H9 (cell line): ENCODE measurements at regions not wholly inside any gene's neighbourhood (a gene's known extent, or its start where the extent isn't known, plus 50 kb on each side); places are given as distances from the start of the nearest gene placed in this dataset.

Experiments used
- DNase-seq: peaks from one replicate; pipeline ENCODE4 v3.0.0-alpha.2; 2017
- H2AFZ ChIP-seq: one replicate; pipeline ENCODE4 v1.6.1; 2013; ENCODE audit warnings: mild to moderate bottlenecking, low read length, control low read depth, moderate library complexity
- H2AK5ac ChIP-seq: 2 replicates; pipeline ENCODE4 v1.6.1; 2013; ENCODE audit warnings: low read length, control low read depth, mixed read lengths; ENCODE audit not compliant: insufficient read length
- H2BK120ac ChIP-seq: one replicate; pipeline ENCODE4 v1.6.1; 2013; ENCODE audit warnings: low read depth, mild to moderate bottlenecking, low read length, control low read depth, inconsistent platforms; ENCODE audit not compliant: poor library complexity, severe bottlenecking
- H2BK12ac ChIP-seq: 2 replicates; pipeline ENCODE4 v1.6.1; 2013; ENCODE audit warnings: low read length, control low read depth, mixed read lengths, low read depth; ENCODE audit not compliant: insufficient read length
- H2BK15ac ChIP-seq: 2 replicates; pipeline ENCODE4 v1.6.1; 2013; ENCODE audit warnings: low read depth, low read length, control low read depth
- H2BK20ac ChIP-seq: one replicate; pipeline ENCODE4 v1.6.1; 2013; ENCODE audit warnings: low read depth, mild to moderate bottlenecking, low read length, control low read depth, inconsistent platforms; ENCODE audit not compliant: poor library complexity, severe bottlenecking
- H2BK5ac ChIP-seq: 2 replicates; pipeline ENCODE4 v1.6.1; 2013; ENCODE audit warnings: low read length, control low read depth, mixed read lengths; ENCODE audit not compliant: insufficient read length
- H3K14ac ChIP-seq: 2 replicates; pipeline ENCODE4 v1.6.1; 2013; ENCODE audit warnings: low read length, control low read depth; ENCODE audit not compliant: insufficient read depth
- H3K18ac ChIP-seq: 2 replicates; pipeline ENCODE4 v1.6.1; 2013; ENCODE audit warnings: low read depth, mild to moderate bottlenecking, mixed read lengths, low read length, control low read depth; ENCODE audit not compliant: insufficient read length
- H3K23ac ChIP-seq: 2 replicates; pipeline ENCODE4 v1.6.1; 2013; ENCODE audit warnings: low read length, control low read depth, mixed read lengths, low read depth; ENCODE audit not compliant: insufficient read length
- H3K23me2 ChIP-seq: 2 replicates; pipeline ENCODE4 v1.6.1; 2013; ENCODE audit warnings: low read depth, mild to moderate bottlenecking, mixed read lengths, low read length, control low read depth; ENCODE audit not compliant: insufficient read length, poor library complexity, severe bottlenecking
- H3K27ac ChIP-seq: 2 replicates; pipeline ENCODE4 v1.5.1; 2013; ENCODE audit warnings: low read length, control low read depth, mixed read lengths, low read depth; ENCODE audit not compliant: insufficient read length
- H3K27me3 ChIP-seq: 2 replicates; pipeline ENCODE4 v1.6.1; 2013; ENCODE audit warnings: low read length, control low read depth, inconsistent platforms; ENCODE audit not compliant: insufficient read depth
- H3K4ac ChIP-seq: 2 replicates; pipeline ENCODE4 v1.6.1; 2013; ENCODE audit warnings: low read depth, mild to moderate bottlenecking, control low read depth, inconsistent platforms, low read length, moderate library complexity
- H3K4me1 ChIP-seq: 2 replicates; pipeline ENCODE4 v1.6.1; 2013; ENCODE audit warnings: low read length, control low read depth, inconsistent platforms; ENCODE audit not compliant: insufficient read depth
- H3K4me2 ChIP-seq: 2 replicates; pipeline ENCODE4 v1.6.1; 2013; ENCODE audit warnings: low read length, control low read depth, mixed read lengths; ENCODE audit not compliant: insufficient read length, insufficient read depth
- H3K56ac ChIP-seq: 2 replicates; pipeline ENCODE4 v1.6.1; 2013; ENCODE audit warnings: low read depth, mild to moderate bottlenecking, mixed read lengths, low read length, control low read depth; ENCODE audit not compliant: insufficient read length
- H3K79me1 ChIP-seq: 2 replicates; pipeline ENCODE4 v1.6.1; 2013; ENCODE audit warnings: low read depth, mild to moderate bottlenecking, moderate library complexity, low read length, control low read depth, inconsistent platforms; ENCODE audit not compliant: insufficient read depth, poor library complexity, severe bottlenecking
- H3K79me2 ChIP-seq: 2 replicates; pipeline ENCODE4 v1.6.1; 2013; ENCODE audit warnings: low read length, control low read depth, inconsistent platforms; ENCODE audit not compliant: insufficient read depth
- H3K9ac ChIP-seq: 2 replicates; pipeline ENCODE4 v1.6.1; 2013; ENCODE audit warnings: low read length, control low read depth, mixed read lengths; ENCODE audit not compliant: insufficient read length; ENCODE audit errors: extremely low read depth
- H3K9me3 ChIP-seq: one replicate; pipeline ENCODE4 v1.6.1; 2013; ENCODE audit warnings: low read depth, low read length, inconsistent platforms; ENCODE audit not compliant: control insufficient read depth
- H3T11ph ChIP-seq: one replicate; pipeline ENCODE4 v1.6.1; 2013; ENCODE audit warnings: mild to moderate bottlenecking, low read length, control low read depth, inconsistent platforms
- H4K20me1 ChIP-seq: one replicate; pipeline ENCODE4 v1.6.1; 2013; ENCODE audit not compliant: control insufficient read depth, insufficient read length, insufficient read depth
- H4K5ac ChIP-seq: 2 replicates; pipeline ENCODE4 v1.6.1; 2013; ENCODE audit warnings: low read depth, mild to moderate bottlenecking, mixed read lengths, low read length, control low read depth; ENCODE audit not compliant: insufficient read length
- H4K8ac ChIP-seq: replicated peaks from 2 replicates; pipeline ENCODE4 v1.6.1; 2013; ENCODE audit warnings: low read length, control low read depth, mixed read lengths, low read depth; ENCODE audit not compliant: insufficient read length
- H4K91ac ChIP-seq: 2 replicates; pipeline ENCODE4 v1.6.1; 2013; ENCODE audit warnings: low read depth, mild to moderate bottlenecking, moderate library complexity, mixed read lengths, low read length, control low read depth; ENCODE audit not compliant: insufficient read length
- H3K27ac Mint-ChIP-seq, 3 experiments: 2 replicates in 2 of 3; 3 replicates in 1 of 3; pipeline ENCODE4 v1.8.0; 2020 to 2021; ENCODE audit warnings: mixed read lengths in 3 of 3, mild to moderate bottlenecking in 1 of 3, moderate library complexity in 1 of 3
- H3K27me3 Mint-ChIP-seq: 2 replicates; pipeline ENCODE4 v1.8.0; 2021; ENCODE audit warnings: low read depth, mild to moderate bottlenecking, moderate library complexity, mixed read lengths
- H3K36me3 Mint-ChIP-seq, 3 experiments: 2 replicates in 2 of 3; 3 replicates in 1 of 3; pipeline ENCODE4 v1.8.0; 2020 to 2021; ENCODE audit warnings: low read depth in 3 of 3, mixed read lengths in 3 of 3; ENCODE audit not compliant: insufficient read depth in 1 of 3
- H3K4me1 Mint-ChIP-seq, 2 experiments: 2 replicates each; pipeline ENCODE4 v1.8.0; 2020; ENCODE audit warnings: mixed read lengths in 2 of 2
- H3K4me3 Mint-ChIP-seq, 2 experiments: 2 replicates in 1 of 2; 3 replicates in 1 of 2; pipeline ENCODE4 v1.8.0; 2020 to 2021; ENCODE audit warnings: mild to moderate bottlenecking in 2 of 2, mixed read lengths in 2 of 2, moderate library complexity in 1 of 2
- H3K9me3 Mint-ChIP-seq, 2 experiments: 2 replicates in 1 of 2; 3 replicates in 1 of 2; pipeline ENCODE4 v1.8.0; 2020; ENCODE audit warnings: mild to moderate bottlenecking in 2 of 2, mixed read lengths in 2 of 2, moderate library complexity in 1 of 2
- WGBS: extraction: QIAGEN DNeasy Blood & Tissue Kit; methylation state at CpG from one replicate; pipeline ENCODE4 v1.1.7; 2013; ENCODE audit warnings: missing lambda C conversion rate, low lambda C conversion rate, mixed read lengths; ENCODE audit not compliant: insufficient read length; ENCODE audit errors: extremely low coverage; 5-methylcytosine and 5-hydroxymethylcytosine counted together
- TF ChIP-seq, protein P1 (sequence below): fragments of 200-600 bp; sonication (generic); conservative IDR thresholded peaks from 3 replicates; pipeline ENCODE4 v1.8.0; 2021; ENCODE audit warnings: antibody characterized with exemption, mild to moderate bottlenecking

DNA sequence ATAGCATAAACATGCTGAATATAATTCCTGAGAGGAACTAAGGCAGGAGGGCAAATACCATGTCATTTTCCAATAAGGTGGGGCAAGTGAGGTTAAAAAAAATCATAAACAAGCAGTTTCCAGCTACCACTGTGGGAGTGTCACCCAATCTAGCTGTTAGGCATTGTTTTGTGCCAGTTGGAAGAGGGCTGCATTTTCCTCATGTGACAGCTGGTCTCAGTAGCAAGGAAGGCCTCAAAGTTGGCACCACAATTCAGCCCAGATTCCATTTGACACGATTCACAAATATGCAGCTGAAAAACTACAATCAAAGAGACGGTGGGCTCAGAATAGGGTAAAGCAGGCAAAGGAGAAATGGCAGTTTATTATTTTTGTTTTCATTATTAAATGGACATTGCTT, 636.1 kb downstream of the KIF4B start:
- Mint-ChIP-seq H3K27me3 (no peaks in the 10 kb centered on the region; the same call in 1 of the 2 replicates), H3K4me1 (no peaks in the 10 kb centered on the region), H3K36me3 (no peaks in the 10 kb centered on the region), H3K9me3 (no peaks in the 10 kb centered on the region), H3K4me3 (no peak overlapping the region), H3K27ac (no peak overlapping the region)
- Histone ChIP-seq H4K20me1 (no peaks in the 10 kb centered on the region), H2BK20ac (no peak overlapping the region), H2BK12ac (no peak overlapping the region), H3K9ac (no peak overlapping the region), H3K56ac (no peak overlapping the region), H3K4me1 (no peaks in the 10 kb centered on the region), H3K4ac (no peak overlapping the region), H3K23me2 (no peaks in the 10 kb centered on the region), H3T11ph (no peak overlapping the region), H3K9me3 (no peaks in the 10 kb centered on the region), H3K79me2 (no peaks in the 10 kb centered on the region), H2AK5ac (no peak overlapping the region), H3K27ac (no peak overlapping the region), H4K8ac (no peak overlapping the region), H2BK5ac (no peak overlapping the region), H4K91ac (no peak overlapping the region), H2AFZ (no peak overlapping the region), H3K79me1 (no peaks in the 10 kb centered on the region), H2BK15ac (no peak overlapping the region), H3K27me3 (no peaks in the 10 kb centered on the region), H3K4me2 (no peak overlapping the region), H4K5ac (no peak overlapping the region), H3K14ac (no peak overlapping the region), H2BK120ac (no peak overlapping the region), H3K18ac (no peak overlapping the region), H3K23ac (no peak overlapping the region)
- TF ChIP-seq, protein P1, sequence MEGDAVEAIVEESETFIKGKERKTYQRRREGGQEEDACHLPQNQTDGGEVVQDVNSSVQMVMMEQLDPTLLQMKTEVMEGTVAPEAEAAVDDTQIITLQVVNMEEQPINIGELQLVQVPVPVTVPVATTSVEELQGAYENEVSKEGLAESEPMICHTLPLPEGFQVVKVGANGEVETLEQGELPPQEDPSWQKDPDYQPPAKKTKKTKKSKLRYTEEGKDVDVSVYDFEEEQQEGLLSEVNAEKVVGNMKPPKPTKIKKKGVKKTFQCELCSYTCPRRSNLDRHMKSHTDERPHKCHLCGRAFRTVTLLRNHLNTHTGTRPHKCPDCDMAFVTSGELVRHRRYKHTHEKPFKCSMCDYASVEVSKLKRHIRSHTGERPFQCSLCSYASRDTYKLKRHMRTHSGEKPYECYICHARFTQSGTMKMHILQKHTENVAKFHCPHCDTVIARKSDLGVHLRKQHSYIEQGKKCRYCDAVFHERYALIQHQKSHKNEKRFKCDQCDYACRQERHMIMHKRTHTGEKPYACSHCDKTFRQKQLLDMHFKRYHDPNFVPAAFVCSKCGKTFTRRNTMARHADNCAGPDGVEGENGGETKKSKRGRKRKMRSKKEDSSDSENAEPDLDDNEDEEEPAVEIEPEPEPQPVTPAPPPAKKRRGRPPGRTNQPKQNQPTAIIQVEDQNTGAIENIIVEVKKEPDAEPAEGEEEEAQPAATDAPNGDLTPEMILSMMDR: no peak
- no peak for DNase-seq
- WGBS: no CpG with 5 or more reads among the region's 2 CpGs
